Glomerular visceral epithelial cell (primary cell): ENCODE measurements at regions not wholly inside any gene's neighbourhood (a gene's known extent, or its start where the extent isn't known, plus 50 kb on each side); places are given as distances from the start of the nearest gene placed in this dataset.
A peak's percentile ranks its signal among the peaks of the same experiment; 100 is the strongest.
"Not testable (repeated sequence)": the region's sequence is repeated elsewhere in the genome, so short reads cannot be mapped to it uniquely, and the experiment has no call there.

Experiments used
- DNase-seq: peaks from one replicate; pipeline ENCODE4 v3.0.0-alpha.2; 2016; ENCODE audit errors: extremely low spot score

- DNase-seq: no peak
Measured at GRCh38 chr5:107772418-107773310, 101.9 kb upstream of the EFNA5 start.

GRCh38 chr5:107771926-107772325, 101.2 kb upstream of the EFNA5 start:
- DNase-seq: no peak

GRCh38 chr5:107770051-107770450, 99.3 kb upstream of the EFNA5 start:
- DNase-seq: no peak

DNA sequence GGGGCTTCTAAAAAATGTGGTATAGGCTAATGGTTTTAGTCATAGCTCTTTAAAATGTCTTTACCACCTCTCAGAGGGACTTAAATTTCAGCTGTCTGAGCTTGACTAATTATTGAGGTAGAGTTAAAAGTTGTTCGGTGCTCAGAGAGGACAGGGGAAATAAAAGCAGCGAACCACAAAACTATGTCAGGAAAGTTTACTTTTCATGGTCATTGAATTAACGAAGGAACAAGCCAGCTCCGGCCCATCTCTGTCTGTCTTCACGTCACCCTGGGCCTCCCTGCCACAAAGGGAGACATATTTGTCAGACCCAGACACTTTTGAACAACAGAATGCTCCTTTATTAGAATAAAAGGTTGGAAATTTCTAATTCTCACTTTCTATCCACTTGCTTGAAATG, 98.8 kb upstream of the EFNA5 start:
- DNase-seq: no peak

GRCh38 chr5:107766972-107767371, 96.2 kb upstream of the EFNA5 start:
- DNase-seq: no peak

GRCh38 chr5:107766439-107766838, 95.7 kb upstream of the EFNA5 start:
- DNase-seq: no peak

GRCh38 chr5:107765805-107766063, 95.0 kb upstream of the EFNA5 start:
- no peak for DNase-seq

DNA sequence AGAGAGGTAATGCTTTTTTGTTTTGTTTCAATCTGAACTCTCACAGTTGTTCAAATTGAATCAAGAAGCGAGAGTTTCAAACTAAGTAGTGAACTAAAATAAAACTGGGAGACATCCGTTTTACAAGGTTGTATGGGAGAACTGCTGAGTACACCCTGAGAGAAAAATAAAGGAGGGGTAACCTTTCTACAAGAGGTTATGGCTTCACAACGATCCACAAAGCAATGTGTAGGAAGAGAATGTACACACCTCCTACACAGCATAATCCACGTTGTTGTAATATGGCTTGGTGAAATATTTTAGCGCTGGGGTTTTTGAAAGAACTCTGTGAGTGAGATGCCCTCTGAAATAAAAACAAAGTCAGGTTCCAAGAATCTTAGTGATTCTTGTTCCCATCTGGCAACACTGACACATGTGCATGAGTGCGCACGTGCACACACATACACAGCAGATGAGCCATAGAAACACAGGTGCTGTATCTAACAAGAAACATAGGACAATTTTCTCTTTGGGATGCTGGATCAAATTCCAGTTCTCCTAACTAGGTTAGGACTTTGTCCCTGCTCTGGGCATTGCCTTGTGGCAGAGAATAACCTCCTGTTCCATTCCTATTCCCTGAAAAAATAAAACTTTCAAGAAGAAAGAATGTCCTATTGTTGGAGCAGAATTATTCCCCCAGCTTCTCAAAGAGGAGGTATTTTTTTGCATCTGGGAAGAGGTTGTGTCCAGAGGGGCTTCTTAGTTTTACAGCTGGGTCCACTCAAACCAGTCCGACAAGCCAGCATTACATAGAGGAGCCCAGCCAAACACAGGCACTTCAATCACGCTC, 94.5 kb upstream of the EFNA5 start:
- DNase-seq: no peak

- DNase-seq: no peak
Measured at GRCh38 chr5:107764282-107764681, 93.5 kb upstream of the EFNA5 start.

DNA sequence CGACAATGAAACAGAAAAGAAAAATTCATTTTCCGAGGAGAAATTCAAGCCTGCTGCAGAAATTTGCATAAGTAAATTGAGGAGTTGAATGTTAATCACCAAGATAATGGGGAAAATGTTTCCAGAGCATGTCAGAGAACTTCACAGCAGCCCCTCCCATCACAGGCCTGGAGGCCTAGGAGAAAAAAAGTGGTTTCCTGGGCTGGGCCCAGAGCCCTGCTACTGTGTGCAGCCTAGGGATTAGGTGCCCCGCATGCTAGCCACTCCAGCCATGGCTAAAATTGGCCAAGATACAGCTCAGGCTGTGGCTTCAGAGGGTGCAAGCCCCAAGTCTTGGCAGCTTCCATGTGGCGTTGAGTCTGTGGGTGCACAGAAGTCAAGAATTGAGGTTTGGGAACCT, 82.7 kb upstream of the EFNA5 start:
- DNase-seq: no peak

DNA sequence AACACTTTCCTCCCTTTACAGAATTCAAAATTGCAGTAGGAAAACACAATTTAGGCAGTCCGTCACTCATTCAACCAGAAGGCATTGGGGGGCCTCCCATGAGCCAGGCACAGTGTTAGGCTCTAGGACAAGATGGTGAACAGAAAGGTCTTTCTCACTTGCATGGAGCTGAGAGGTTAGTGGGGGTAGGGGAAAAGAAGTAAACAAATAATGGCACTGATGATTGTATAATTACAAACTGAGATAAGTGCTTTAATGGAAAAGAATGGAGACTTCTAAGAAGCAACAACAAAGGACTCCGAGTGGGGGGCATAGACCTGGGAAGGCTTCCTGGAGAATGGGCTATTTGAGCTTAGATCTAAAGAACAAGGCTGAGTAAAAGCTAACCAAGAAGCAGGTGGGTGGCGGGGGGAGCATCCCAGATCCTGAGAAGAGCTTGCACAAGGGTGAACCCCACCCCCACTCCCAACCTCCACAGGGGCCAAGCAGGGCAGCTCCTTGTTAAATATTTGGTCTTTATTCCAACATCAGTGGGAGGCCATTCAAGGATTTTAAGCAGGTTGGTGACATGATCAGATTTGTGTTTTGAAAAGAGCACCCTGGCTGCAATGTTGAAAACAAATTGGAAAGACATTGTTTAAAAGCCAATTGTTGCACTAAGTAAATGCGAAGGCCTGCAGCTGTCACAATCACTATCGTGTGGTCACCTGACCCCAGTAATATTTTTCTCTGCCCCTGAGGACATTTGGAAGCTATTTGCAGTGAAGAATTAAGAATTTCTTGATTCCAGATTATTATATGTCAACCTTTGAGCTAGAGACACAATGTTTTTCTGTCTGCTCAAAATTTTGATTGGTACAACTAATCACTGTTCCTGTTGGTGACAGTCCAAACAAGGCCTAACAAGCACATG, 73.9 kb upstream of the EFNA5 start:
- no peak for DNase-seq

- DNase-seq: peak; percentile 52
Measured at GRCh38 chr5:107743373-107744000, 72.8 kb upstream of the EFNA5 start.

DNA sequence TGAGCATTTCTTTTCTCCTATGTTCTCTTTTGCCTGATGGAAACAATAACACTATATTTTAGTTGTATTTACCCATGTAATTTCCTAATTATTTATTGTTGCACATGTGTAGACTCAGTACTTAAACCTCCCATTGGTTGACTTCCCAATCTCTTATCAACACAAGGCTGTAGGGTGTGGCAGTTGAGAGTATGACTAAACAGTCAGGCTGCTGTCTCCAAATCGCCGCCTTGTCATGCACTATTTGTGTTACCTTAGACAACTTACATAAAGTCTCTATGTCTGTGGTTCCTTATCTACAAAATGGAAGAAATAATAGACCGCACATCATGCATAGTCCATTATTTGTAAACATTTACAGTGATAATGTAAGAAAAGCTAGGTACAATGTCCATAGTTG, 68.9 kb upstream of the EFNA5 start:
- DNase-seq: no peak

- DNase-seq: no peak
Measured at GRCh38 chr5:107736638-107737037, 65.9 kb upstream of the EFNA5 start.

DNA sequence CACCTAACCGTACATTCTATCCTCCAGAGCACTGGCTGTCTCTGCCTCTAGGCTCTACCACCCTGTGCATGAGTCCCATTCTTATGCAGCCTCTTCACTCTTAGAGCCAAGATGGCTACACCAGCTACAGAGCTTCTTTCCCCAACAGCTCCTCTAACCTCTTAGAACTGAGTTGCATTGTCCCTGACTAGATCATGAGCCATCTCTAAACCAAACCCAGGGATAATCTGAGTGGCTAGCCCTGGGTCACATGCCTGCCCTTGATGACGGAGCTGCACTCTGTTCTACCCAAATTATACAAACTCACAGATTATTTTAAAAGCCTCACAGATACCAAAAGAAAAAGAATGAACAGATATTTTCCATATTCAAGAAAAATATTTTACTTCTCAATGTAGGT, 65.4 kb upstream of the EFNA5 start:
- DNase-seq: not testable (repeated sequence)

DNA sequence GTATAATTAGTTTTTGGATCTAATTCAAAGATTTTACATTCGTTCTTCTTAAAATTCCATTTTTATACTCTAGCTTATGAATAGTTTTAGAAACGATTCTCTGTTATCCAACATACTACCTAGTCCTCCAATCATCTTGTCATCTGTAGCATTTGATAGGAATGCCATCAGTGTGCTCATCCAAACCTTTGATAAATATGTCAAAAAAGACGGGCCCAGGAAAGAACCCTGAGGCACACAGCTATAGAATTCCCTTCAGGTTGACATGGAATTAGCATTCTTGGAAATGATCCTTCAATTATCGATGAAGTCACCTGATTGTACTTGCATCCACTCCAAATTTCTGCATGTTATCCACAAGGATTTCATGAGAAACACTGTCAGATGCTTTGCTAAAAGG, 64.8 kb upstream of the EFNA5 start:
- DNase-seq: no peak

DNA sequence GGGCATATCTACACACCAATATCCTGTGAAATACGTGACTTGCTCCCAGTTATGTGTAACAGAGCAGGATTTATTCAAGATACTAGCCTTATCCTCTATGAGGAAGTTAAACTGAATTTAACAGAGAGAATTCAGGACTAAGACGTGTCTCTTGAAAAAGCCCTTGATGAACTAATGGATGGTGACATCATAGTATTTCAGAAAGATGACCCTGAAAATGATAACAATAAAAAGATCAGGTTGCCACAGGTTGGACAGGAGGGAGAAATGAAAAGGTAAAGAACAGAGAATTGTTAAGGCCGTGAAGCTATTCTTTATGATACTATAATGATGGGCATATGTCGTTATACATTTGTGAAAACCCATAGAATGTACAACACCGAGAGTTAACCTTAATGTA, 56.2 kb upstream of the EFNA5 start:
- no peak for DNase-seq

GRCh38 chr5:107724642-107725041, 53.9 kb upstream of the EFNA5 start:
- DNase-seq: no peak

DNA sequence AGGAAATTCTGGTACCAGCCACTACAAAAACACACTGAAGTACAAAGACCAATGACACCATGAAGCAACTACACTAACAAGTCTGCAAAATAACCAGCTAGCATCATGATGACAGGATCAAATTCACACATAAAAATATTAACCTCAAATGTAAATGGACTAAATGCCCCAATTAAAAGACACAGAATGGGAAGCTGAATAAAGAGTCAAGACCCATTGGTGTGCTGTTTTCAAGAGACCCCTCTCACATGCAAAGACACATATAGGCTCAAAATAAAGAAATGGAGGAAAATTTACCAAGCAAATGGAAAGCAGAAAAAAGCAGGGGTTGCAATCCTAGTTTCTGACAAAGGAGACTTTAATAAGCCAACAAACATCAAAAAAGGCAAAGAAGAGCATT, 50.5 kb upstream of the EFNA5 start:
- not testable (repeated sequence) for DNase-seq
